ENCODE measurements at regions not wholly inside any gene's neighbourhood (a gene's known extent, or its start where the extent isn't known, plus 50 kb on each side); places are given as distances from the start of the nearest gene placed in this dataset.

- no peak for DNase-seq (ENCODE audit: low spot score)
- TF ChIP-seq CTCF (IDR thresholded peaks at IDR 0.05; ENCODE audit: borderline replicate concordance, control extremely low read depth, extremely low read depth, insufficient read depth, missing control alignments), result no peak
- in situ Hi-C loops (cut with MboI; ENCODE audit: low sequenced_read_pairs, unreplicated experiment), result no loop called here
These were observed 97.6 kb downstream of the OLFM1 start for GRCh38 chr9:135185060-135185459.

GRCh38 chr9:135186248-135187164, 99.0 kb downstream of the OLFM1 start:
- DNase-seq (ENCODE audit: low spot score), result no peak
- TF ChIP-seq CTCF (IDR thresholded peaks at IDR 0.05; ENCODE audit: borderline replicate concordance, control extremely low read depth, extremely low read depth, insufficient read depth, missing control alignments), result no peak
- in situ Hi-C loops (cut with MboI; ENCODE audit: low sequenced_read_pairs, unreplicated experiment), result no loop called here

DNA sequence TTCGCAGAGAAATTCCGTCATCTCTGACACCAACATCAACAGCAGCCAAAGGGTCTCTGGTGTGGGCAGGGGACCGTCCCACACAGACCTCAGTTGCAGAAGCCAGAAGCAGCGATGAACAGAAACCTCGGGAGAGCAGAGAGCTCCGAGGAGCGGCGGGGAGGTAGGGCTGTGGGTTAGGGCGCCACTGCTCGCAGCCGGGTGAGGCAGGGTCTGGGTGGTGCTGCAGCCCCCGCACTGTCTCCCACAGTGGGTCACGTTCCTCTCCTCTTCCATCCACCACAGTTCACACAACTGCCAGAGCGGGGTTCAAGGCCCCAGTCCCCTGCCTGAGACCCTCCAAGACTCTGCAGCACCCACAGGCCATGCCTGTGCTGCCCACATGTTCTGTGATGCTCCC, 99.9 kb downstream of the OLFM1 start:
- no peak for TF ChIP-seq CTCF (IDR thresholded peaks at IDR 0.05; ENCODE audit: borderline replicate concordance, control extremely low read depth, extremely low read depth, insufficient read depth, missing control alignments)
- in situ Hi-C loops (cut with MboI; ENCODE audit: low sequenced_read_pairs, unreplicated experiment), result no loop called here
- no peak for DNase-seq (ENCODE audit: low spot score)

DNA sequence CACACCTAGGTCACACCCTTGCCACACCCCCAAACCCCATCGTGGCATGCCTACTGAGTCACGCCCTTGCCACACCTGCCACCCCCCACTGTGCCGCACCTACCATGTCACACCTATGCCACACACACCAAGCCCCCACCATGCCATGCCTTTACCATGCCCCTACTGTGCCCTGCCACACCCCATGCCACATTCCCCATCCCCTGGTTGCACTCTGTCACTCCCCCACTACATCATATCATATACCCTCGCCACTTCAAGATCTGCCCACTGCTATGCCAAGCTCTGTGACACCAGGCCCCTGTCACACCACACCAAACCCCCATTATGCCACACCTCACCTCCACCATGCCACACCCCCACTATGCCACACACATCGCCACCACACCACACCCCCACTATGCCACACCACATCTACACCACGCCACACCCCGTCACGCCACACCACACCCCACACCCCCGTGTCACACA, 101.2 kb downstream of the OLFM1 start:
- no peak for TF ChIP-seq CTCF (IDR thresholded peaks at IDR 0.05; ENCODE audit: borderline replicate concordance, control extremely low read depth, extremely low read depth, insufficient read depth, missing control alignments)

DNA sequence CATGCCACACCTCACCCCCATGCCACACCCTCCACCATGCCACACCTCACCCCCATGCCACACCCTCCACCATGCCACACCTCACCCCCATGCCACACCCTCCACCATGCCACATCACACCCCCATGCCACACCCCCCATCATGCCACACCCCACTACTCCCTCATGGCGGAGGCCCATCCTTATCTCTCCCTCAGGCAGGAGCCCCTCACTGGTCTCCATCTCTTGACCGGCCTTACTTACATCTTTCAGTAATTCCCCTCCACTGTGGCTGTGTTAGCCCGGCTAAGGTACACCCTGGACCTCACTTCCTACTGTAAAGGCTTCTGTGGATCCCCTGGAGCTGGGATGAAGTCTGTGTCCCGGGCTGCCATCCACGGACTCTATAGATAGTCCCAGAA, 102.0 kb downstream of the OLFM1 start:
- DNase-seq (ENCODE audit: low spot score), result no peak
- in situ Hi-C loops (cut with MboI; ENCODE audit: low sequenced_read_pairs, unreplicated experiment), result no loop called here
- no peak for TF ChIP-seq CTCF (IDR thresholded peaks at IDR 0.05; ENCODE audit: borderline replicate concordance, control extremely low read depth, extremely low read depth, insufficient read depth, missing control alignments)

More for the DNA sequence above, 101.2 kb downstream of the OLFM1 start:
- in situ Hi-C loops (cut with MboI; ENCODE audit: low sequenced_read_pairs, unreplicated experiment), result no loop called here
- no peak for DNase-seq (ENCODE audit: low spot score)

GRCh38 chr9:135190789-135191577, 103.5 kb downstream of the OLFM1 start:
- TF ChIP-seq CTCF (IDR thresholded peaks at IDR 0.05; ENCODE audit: borderline replicate concordance, control extremely low read depth, extremely low read depth, insufficient read depth, missing control alignments), result no peak
- DNase-seq (ENCODE audit: low spot score), result no peak
- in situ Hi-C loops (cut with MboI; ENCODE audit: low sequenced_read_pairs, unreplicated experiment), result no loop called here

Data from GM13976 (cell line).